ENCODE measurements at regions not wholly inside any gene's neighbourhood (a gene's known extent, or its start where the extent isn't known, plus 50 kb on each side); places are given as distances from the start of the nearest gene placed in this dataset.

DNA sequence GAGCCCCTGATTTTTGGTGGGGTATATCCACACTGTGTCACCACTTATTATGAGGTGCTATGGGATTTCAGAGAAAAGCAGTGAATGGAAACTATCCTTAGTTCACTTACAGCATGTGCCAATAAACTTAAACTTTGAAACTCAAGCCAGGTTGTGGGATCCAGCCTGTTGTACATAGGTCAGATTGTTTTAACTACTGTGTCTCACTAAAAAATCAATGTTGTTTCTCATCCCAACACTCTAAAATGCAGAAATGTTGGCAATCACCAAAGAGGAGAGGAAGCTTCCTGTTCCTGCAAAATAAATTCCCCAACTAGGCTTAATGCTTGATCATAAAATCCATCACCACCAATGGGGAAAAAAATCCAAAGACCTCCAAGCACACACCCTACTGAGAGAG is 173.7 kb upstream of the ONECUT1 start:
- H3K27me3 Mint-ChIP-seq, result peaks cover 4% of the 10 kb centered on the region
- DNase-seq (no peak), ATAC-seq (no peak)
- no peaks in the 10 kb centered on the region for H3K9me3 ChIP-seq (ENCODE audit: control insufficient read depth, low read length, poor library complexity, severe bottlenecking)
- no peak overlapping the region for H3K27ac Mint-ChIP-seq
- no peaks in the 10 kb centered on the region for H3K4me1 Mint-ChIP-seq
- H3K36me3 Mint-ChIP-seq (ENCODE audit: low read depth), result no peaks in the 10 kb centered on the region
- H3K4me3 Mint-ChIP-seq, result no peak overlapping the region

DNA sequence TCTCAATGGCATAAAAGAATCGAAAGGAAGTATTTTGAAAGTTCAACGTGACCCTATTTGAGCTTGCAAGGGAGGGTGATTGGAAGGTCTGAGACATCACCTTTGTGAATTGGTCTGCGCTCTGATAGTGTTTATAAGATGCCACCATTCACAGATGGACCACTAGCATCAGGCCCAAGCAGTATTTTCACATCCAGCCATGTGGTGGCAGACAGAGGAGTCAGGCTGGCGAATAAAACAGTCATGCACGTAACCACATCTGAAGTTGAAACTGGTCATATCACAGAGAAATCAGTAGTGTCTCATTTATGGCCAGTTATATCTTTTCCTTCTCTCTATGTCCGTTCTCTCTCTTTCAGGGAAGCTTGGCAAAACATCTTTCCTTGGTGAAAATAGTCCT is 170.1 kb upstream of the ONECUT1 start:
- H3K36me3 Mint-ChIP-seq (ENCODE audit: low read depth), result no peaks in the 10 kb centered on the region
- H3K9me3 ChIP-seq (ENCODE audit: control insufficient read depth, low read length, poor library complexity, severe bottlenecking), result no peaks in the 10 kb centered on the region
- no peak overlapping the region for H3K4me3 Mint-ChIP-seq
- no peak overlapping the region for H3K27ac Mint-ChIP-seq
- no peaks in the 10 kb centered on the region for H3K27me3 Mint-ChIP-seq
- no peak for DNase-seq
- H3K4me1 Mint-ChIP-seq, result no peaks in the 10 kb centered on the region
- no peak for ATAC-seq

DNA sequence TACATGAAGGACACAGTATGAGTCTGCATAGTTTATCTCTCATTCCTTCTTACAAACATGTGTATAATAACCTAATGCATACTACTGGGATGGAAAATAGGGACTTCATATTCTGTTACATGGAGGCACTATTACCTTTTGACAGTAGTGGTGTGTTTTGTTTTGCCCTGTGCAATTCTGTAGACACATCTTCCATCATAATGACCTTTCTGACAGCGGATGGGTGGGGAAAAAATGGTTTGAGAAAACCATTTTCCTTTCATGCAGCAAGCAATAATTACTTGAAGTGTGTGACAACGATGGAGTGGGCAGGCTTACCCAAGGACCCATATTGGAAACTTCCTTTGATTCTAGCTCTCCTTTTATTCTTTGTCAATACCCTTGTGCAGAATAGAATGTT is 153.6 kb upstream of the ONECUT1 start:
- DNase-seq (no peak), ATAC-seq (no peak)
- Mint-ChIP-seq H3K36me3 (ENCODE audit: low read depth) (no peaks in the 10 kb centered on the region), H3K4me3 (no peak overlapping the region), H3K27ac (no peak overlapping the region), H3K27me3 (peaks cover 12% of the 10 kb centered on the region), H3K4me1 (no peaks in the 10 kb centered on the region)
- no peaks in the 10 kb centered on the region for H3K9me3 ChIP-seq (ENCODE audit: control insufficient read depth, low read length, poor library complexity, severe bottlenecking)

DNA sequence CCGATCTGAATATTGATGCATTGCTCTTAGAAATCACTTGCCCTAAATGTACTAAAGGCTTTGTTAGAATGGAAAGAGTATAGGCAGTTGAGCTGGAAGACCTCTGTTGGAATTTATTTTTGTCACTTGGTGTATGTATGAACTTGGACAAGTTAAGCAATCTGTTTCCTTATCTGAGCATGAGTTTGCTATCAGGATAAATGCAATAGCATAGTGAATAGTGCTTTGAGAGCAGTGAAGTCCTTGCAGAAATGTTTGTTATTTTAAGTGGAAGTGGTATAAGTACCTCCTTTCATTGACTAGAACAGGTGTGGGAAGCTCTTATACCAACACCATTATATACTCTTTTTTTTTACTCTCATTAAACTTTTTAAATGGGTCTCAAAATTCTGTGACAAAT is 146.4 kb upstream of the ONECUT1 start:
- Mint-ChIP-seq H3K27me3 (peaks cover 10% of the 10 kb centered on the region), H3K4me1 (no peaks in the 10 kb centered on the region), H3K4me3 (no peak overlapping the region), H3K27ac (no peak overlapping the region), H3K36me3 (ENCODE audit: low read depth) (no peaks in the 10 kb centered on the region)
- DNase-seq (no peak), ATAC-seq (no peak)
- no peaks in the 10 kb centered on the region for H3K9me3 ChIP-seq (ENCODE audit: control insufficient read depth, low read length, poor library complexity, severe bottlenecking)

DNA sequence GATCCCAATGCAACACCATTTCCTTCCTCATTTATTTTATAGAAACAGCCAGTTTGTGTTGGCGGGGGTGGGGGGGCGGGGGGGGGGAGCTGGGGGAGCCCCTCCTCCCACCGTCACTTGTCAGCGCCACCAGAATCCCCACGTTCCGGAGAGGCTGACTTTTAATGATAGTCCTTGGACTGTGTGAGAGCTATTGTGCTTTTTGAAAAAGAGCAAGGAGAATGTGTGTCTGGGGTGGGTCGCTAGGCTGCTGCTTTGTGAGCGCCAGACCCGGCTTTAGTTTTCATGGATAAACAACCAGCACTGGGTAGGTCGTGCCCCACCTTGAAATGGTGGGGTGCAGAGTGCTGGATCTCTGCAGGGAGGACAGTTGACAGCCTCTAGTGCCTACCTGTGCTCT is 135.0 kb upstream of the ONECUT1 start:
- no peak overlapping the region for H3K27ac Mint-ChIP-seq
- no peaks in the 10 kb centered on the region for H3K9me3 ChIP-seq (ENCODE audit: control insufficient read depth, low read length, poor library complexity, severe bottlenecking)
- H3K36me3 Mint-ChIP-seq (ENCODE audit: low read depth), result no peaks in the 10 kb centered on the region
- ATAC-seq (no peak), DNase-seq (no peak)
- no peaks in the 10 kb centered on the region for H3K4me1 Mint-ChIP-seq
- H3K27me3 Mint-ChIP-seq, result peaks cover 25% of the 10 kb centered on the region
- H3K4me3 Mint-ChIP-seq, result no peak overlapping the region

DNA sequence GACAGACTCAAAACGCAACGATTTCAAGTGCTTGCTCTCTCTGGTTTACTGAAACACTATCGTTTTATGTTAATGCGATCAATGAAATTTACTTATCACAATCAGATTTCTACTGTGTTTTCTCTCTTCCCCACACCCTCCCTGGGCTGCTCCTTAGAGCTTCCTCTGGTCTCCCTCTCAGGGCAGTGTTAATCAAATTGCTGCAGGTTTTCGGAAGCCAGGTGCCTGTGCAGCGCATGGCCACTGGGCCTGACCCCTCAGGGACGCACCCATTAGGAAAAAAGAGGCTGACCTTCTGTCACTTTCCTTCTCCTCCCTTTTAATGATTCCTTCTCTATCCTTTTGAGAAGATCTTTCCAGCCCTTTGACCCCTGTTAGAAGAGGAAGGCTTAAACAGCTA is 134.5 kb upstream of the ONECUT1 start:
- H3K27ac Mint-ChIP-seq, result no peak overlapping the region
- peaks cover 25% of the 10 kb centered on the region for H3K27me3 Mint-ChIP-seq
- H3K36me3 Mint-ChIP-seq (ENCODE audit: low read depth), result no peaks in the 10 kb centered on the region
- DNase-seq, result no peak
- H3K9me3 ChIP-seq (ENCODE audit: control insufficient read depth, low read length, poor library complexity, severe bottlenecking), result no peaks in the 10 kb centered on the region
- no peaks in the 10 kb centered on the region for H3K4me1 Mint-ChIP-seq
- ATAC-seq, result no peak
- H3K4me3 Mint-ChIP-seq, result no peak overlapping the region

DNA sequence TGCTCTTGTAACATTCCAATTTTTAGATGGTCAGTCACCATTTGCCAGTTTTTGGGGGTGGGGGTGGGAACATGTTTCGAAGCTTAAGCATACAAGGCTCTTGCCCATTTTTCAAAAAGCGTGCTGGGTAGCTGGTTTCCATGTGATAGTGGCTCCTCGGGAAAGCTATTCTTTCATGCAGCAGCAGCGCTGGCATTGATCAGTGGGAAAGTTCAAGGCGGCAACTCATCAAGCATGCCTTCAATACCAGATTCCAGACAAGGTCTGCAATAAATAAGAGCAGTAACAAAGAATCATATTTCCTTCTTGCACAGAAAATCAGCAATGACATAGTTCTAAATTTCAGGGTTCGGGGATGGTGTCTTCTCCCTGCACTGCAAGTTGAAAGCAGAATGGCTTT is 133.5 kb upstream of the ONECUT1 start:
- ATAC-seq (no peak), DNase-seq (no peak)
- no peaks in the 10 kb centered on the region for H3K9me3 ChIP-seq (ENCODE audit: control insufficient read depth, low read length, poor library complexity, severe bottlenecking)
- peaks cover 25% of the 10 kb centered on the region for H3K27me3 Mint-ChIP-seq
- no peak overlapping the region for H3K4me3 Mint-ChIP-seq
- H3K36me3 Mint-ChIP-seq (ENCODE audit: low read depth), result no peaks in the 10 kb centered on the region
- H3K4me1 Mint-ChIP-seq, result no peaks in the 10 kb centered on the region
- H3K27ac Mint-ChIP-seq, result no peak overlapping the region

DNA sequence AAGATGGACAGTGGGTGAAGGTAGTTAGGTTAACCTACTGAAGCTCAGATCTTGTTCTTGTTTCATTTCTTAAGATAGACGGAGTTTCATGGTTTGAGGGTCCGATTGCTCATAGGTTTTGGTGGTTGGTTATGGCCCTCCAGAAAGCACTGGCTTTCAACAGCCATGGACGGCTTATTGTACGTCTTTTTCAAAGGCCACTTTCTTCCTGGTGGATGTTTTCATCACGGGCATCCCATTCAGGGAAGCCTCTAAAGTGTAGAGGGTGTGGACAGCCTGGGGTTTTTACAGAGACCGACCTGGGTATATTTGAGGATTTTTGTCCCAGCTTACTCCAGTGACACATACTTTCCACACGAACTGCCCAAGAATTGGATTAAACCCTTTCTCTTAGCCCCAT is 132.7 kb upstream of the ONECUT1 start:
- no peaks in the 10 kb centered on the region for H3K4me1 Mint-ChIP-seq
- H3K9me3 ChIP-seq (ENCODE audit: control insufficient read depth, low read length, poor library complexity, severe bottlenecking), result no peaks in the 10 kb centered on the region
- H3K4me3 Mint-ChIP-seq, result no peak overlapping the region
- no peaks in the 10 kb centered on the region for H3K36me3 Mint-ChIP-seq (ENCODE audit: low read depth)
- no peak for DNase-seq
- no peak overlapping the region for H3K27ac Mint-ChIP-seq
- ATAC-seq, result no peak
- peaks cover 25% of the 10 kb centered on the region for H3K27me3 Mint-ChIP-seq

DNA sequence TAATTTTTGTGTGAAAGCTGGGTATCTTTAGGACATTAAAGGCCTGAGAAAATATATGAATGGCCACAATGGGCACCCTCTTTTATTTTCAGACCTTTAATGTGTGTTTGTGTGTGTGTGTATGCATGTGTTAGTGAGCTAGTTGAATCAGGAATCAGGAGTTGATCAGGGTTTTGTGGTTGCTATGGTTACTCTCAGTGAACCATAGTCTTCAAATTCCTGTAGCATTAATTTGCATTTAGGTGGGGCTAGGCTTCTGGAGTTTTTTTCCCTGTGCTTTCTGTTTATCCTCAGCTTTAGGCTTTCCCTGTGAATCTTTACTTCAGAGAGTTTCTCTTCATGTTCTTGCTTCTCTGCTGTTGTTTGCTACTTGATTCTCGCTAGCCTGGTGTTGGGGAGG is 122.0 kb upstream of the ONECUT1 start:
- no peaks in the 10 kb centered on the region for H3K36me3 Mint-ChIP-seq (ENCODE audit: low read depth)
- peaks cover 7% of the 10 kb centered on the region for H3K27me3 Mint-ChIP-seq
- no peaks in the 10 kb centered on the region for H3K9me3 ChIP-seq (ENCODE audit: control insufficient read depth, low read length, poor library complexity, severe bottlenecking)
- ATAC-seq (no peak), DNase-seq (no peak)
- H3K4me1 Mint-ChIP-seq, result no peaks in the 10 kb centered on the region
- no peak overlapping the region for H3K4me3 Mint-ChIP-seq
- H3K27ac Mint-ChIP-seq, result no peak overlapping the region

DNA sequence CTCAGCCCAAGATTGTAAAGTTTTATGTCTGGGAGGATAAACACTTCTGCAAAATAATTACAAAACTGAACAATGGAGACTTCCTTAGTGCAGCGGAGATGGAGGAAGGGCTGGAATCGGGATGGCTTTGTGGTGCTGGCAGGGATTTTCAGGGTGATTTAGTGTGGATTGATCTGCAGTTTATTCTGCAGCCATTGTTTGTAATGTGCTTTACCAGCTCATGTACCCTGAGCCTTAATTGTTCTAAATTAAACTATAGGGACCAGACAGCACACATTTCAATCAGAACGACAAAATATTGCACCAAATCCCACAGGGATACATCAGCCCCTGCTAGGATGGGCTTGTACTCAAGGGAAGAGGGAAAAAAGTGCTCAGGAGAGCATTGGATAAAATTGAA is 103.2 kb upstream of the ONECUT1 start:
- Mint-ChIP-seq H3K4me1 (no peaks in the 10 kb centered on the region), H3K4me3 (no peak overlapping the region), H3K36me3 (ENCODE audit: low read depth) (no peaks in the 10 kb centered on the region), H3K27me3 (peaks cover 35% of the 10 kb centered on the region), H3K27ac (no peak overlapping the region)
- no peaks in the 10 kb centered on the region for H3K9me3 ChIP-seq (ENCODE audit: control insufficient read depth, low read length, poor library complexity, severe bottlenecking)
- ATAC-seq (no peak), DNase-seq (no peak)

DNA sequence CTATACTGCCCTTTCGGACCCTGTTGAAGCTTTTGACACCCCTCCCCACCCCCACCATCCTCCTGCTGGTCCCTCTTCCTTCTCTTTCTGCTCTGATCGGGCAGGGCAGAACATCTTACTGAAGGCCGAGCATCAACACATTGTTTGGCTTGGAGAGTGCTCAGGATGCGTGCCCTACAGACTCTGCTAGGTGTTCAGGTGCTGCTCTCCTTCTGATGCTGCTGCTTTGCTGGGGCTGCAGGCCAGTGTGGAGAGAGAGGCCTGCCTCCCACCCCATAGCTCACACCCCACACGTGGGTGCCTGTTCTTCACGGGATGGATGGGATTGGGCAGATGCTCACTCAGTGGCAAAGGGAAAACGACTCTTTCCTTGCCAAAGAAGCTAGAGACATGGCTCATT is 89.8 kb upstream of the ONECUT1 start:
- Mint-ChIP-seq H3K4me3 (no peak overlapping the region), H3K27ac (no peak overlapping the region), H3K4me1 (no peaks in the 10 kb centered on the region), H3K36me3 (ENCODE audit: low read depth) (no peaks in the 10 kb centered on the region), H3K27me3 (peaks cover 43% of the 10 kb centered on the region)
- no peaks in the 10 kb centered on the region for H3K9me3 ChIP-seq (ENCODE audit: control insufficient read depth, low read length, poor library complexity, severe bottlenecking)
- ATAC-seq (no peak), DNase-seq (no peak)

DNA sequence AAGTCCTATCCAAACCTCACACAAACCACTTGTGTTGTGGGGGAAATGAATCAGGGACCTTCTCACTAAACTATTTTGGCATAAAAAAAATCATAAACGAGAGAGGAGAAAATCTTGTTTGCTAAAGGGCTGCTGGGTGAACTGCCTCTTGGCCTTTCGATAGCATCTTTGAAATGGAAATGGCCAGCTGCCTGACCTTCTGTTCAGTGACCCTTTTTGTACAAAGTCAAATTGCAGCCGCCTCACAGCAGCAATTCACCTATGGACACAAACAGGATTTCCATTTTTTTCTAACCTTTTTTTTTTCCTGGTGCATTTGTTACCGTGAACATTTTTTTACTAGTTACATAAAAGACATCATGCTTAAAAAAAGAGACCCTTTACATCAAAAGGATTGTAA is 89.0 kb upstream of the ONECUT1 start:
- no peaks in the 10 kb centered on the region for H3K4me1 Mint-ChIP-seq
- no peaks in the 10 kb centered on the region for H3K36me3 Mint-ChIP-seq (ENCODE audit: low read depth)
- no peaks in the 10 kb centered on the region for H3K9me3 ChIP-seq (ENCODE audit: control insufficient read depth, low read length, poor library complexity, severe bottlenecking)
- peaks cover 49% of the 10 kb centered on the region for H3K27me3 Mint-ChIP-seq
- DNase-seq (no peak), ATAC-seq (no peak)
- H3K4me3 Mint-ChIP-seq, result no peak overlapping the region
- H3K27ac Mint-ChIP-seq, result no peak overlapping the region

DNA sequence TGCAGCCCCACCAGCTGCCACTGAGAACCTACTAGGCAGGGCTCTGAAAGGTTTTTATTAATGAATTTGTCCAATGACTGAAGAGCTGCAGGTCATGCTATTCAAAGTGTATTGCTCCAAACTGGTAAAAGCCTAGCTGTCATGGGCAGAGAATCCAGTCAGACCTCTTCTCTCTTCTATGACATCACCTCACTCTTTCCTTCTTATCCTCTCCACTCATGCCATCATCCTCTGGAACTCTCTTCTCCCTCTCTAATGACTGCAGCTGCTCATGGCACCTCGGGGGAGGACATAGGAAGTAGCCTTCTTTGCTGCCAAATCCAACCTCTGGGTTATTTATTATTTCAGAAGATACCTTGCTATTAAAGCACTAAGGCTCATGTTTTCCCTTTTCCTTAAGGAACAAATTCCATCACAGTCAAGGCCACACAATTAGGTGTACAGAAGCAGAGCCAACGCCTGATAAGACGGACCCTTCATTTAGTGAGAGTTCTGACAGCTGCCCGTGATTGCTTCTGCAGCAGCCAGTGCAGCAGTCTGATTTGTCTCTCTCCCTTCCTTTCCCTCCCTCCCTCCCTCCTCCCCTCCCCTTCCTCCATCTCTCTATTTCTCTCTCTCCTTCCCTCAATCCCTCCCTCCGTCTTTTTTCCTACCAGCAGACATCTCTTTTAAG is 87.0 kb upstream of the ONECUT1 start:
- H3K36me3 Mint-ChIP-seq (ENCODE audit: low read depth), result no peaks in the 10 kb centered on the region
- H3K4me3 Mint-ChIP-seq, result no peak overlapping the region
- H3K9me3 ChIP-seq (ENCODE audit: control insufficient read depth, low read length, poor library complexity, severe bottlenecking), result no peaks in the 10 kb centered on the region
- H3K27me3 Mint-ChIP-seq, result peaks cover 55% of the 10 kb centered on the region
- no peak for ATAC-seq
- H3K4me1 Mint-ChIP-seq, result no peaks in the 10 kb centered on the region
- H3K27ac Mint-ChIP-seq, result no peak overlapping the region
- no peak for DNase-seq

DNA sequence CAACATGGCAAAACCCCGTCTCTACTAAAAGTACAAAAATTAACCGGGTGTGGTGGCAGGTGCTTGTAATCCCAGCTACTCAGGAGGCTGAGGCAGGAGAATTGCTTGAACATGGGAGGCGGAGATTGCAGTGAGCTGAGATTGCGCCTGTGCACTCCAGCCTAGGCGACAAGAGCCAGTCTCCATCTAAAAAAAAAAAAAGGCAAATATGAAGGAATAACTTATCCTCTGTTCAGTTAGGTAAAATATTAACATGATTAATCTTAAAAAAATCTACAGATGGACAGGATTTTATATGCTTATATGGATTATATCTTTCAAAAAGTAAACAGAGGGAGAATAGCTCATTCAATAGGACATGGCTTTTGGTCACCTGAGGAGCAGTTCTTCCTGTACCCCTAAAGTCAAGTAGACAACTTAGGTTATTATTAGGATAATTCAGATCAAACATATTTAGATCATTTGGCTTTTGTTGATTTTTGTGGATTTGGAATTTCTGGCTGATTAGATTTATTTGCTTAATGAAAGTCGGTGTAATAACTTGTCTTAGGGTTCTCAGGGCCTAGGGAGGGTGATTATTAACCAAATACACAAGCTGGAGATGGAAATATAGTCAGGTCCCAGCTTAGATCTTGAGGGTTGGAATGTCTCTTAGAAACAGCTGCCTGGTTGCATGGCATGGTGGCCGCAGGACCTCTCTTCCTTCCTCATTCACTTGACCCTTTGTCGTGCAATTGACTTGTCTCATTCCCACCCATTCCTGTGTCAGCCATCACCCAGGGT is 82.1 kb upstream of the ONECUT1 start:
- H3K36me3 Mint-ChIP-seq (ENCODE audit: low read depth), result no peaks in the 10 kb centered on the region
- H3K9me3 ChIP-seq (ENCODE audit: control insufficient read depth, low read length, poor library complexity, severe bottlenecking), result no peaks in the 10 kb centered on the region
- H3K27me3 Mint-ChIP-seq, result peaks cover 59% of the 10 kb centered on the region
- no peaks in the 10 kb centered on the region for H3K4me1 Mint-ChIP-seq
- DNase-seq (no peak), ATAC-seq (no peak)
- no peak overlapping the region for H3K4me3 Mint-ChIP-seq
- H3K27ac Mint-ChIP-seq, result no peak overlapping the region

All from T-helper 17 cell (primary cell).